ENCODE measurements at regions not wholly inside any gene's neighbourhood (a gene's known extent, or its start where the extent isn't known, plus 50 kb on each side); places are given as distances from the start of the nearest gene placed in this dataset.
A peak's percentile ranks its signal among the peaks of the same experiment; 100 is the strongest.
"Not testable (repeated sequence)": the region's sequence is repeated elsewhere in the genome, so short reads cannot be mapped to it uniquely, and the experiment has no call there.

DNA sequence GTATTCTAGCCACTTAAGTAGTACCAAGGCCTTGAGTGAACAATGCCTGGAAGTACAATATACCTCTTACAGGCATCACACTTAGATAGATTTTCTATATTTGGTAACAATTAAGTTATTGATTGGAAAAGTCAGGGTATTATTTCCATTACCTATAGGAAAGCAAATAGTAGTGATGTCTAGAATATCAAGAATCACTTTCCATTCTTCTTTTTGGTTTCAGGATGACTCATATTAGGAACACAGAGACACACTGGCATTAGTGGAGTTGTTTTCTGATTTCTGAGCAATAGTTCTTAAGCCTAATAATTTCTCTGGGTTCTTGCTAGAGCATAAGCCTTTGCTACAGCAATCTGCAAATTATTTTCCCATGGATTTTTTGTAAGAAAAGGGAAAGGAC is 1640.0 kb upstream of the SEL1L start:
- no peak for ATAC-seq (ENCODE audit: low FRiP score)
- H3K4me1 ChIP-seq (ENCODE audit: control insufficient read depth in 1 of 2, insufficient read depth in 2 of 2, low read length in 2 of 2), result no peaks in the 10 kb centered on the region
- no peaks in the 10 kb centered on the region for H3K27me3 ChIP-seq (ENCODE audit: control insufficient read depth in 1 of 2, insufficient read depth in 2 of 2, low read length in 1 of 2)
- no peak for DNase-seq
- no peaks in the 10 kb centered on the region for H3K9me3 ChIP-seq (ENCODE audit: control insufficient read depth, low read length)
- H3K4me3 ChIP-seq (ENCODE audit: low read length in 2 of 2), result no peak overlapping the region
- no peak overlapping the region for H3K27ac ChIP-seq (ENCODE audit: low read depth in 1 of 2, low read length in 2 of 2)
- intact Hi-C loops (cut with DNase I), result no loop called here
- H3K36me3 ChIP-seq (ENCODE audit: control insufficient read depth in 1 of 2, insufficient read depth in 2 of 2, low read length in 1 of 2), result no peaks in the 10 kb centered on the region

DNA sequence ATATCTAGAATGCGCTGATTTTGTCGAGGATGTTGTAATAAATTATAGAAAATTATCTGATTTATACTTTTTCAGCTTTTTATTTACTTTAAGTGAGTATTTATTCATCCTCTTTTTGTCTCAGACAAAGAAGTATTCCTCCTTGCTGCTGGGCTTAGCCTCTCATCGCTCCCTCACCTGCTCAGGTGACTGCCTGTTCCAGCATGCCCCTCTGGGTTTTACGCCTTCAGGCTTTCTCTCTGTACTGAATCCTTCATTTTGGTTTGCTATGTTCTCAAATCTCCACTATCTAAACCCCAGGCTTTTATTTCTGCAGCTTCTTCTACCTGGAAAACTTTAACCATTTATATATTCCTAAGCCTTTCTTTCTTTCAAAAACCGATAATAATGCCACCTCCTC is 1650.9 kb upstream of the SEL1L start:
- intact Hi-C loops (cut with DNase I), result no loop called here
- Histone ChIP-seq H3K27me3 (ENCODE audit: control insufficient read depth in 1 of 2, insufficient read depth in 2 of 2, low read length in 1 of 2) (no peaks in the 10 kb centered on the region), H3K27ac (ENCODE audit: low read depth in 1 of 2, low read length in 2 of 2) (no peak overlapping the region), H3K9me3 (ENCODE audit: control insufficient read depth, low read length) (no peaks in the 10 kb centered on the region), H3K36me3 (ENCODE audit: control insufficient read depth in 1 of 2, insufficient read depth in 2 of 2, low read length in 1 of 2) (no peaks in the 10 kb centered on the region), H3K4me1 (ENCODE audit: control insufficient read depth in 1 of 2, insufficient read depth in 2 of 2, low read length in 2 of 2) (no peaks in the 10 kb centered on the region), H3K4me3 (ENCODE audit: low read length in 2 of 2) (no peak overlapping the region)
- 93 to 96% methylated on average over 5 of the region's 5 CpGs for WGBS, 2 donors
- DNase-seq (no peak), ATAC-seq (ENCODE audit: low FRiP score) (no peak)

GRCh38 chr14:83188311-83188710 is 1654.7 kb upstream of the SEL1L start:
- intact Hi-C loops (cut with DNase I); ATAC-seq (ENCODE audit: low FRiP score); H3K36me3 ChIP-seq (ENCODE audit: control insufficient read depth in 1 of 2, insufficient read depth in 2 of 2, low read length in 1 of 2): not testable (repeated sequence)

GRCh38 chr14:83196236-83196635 is 1662.6 kb upstream of the SEL1L start:
- H3K27me3 ChIP-seq (ENCODE audit: control insufficient read depth in 1 of 2, insufficient read depth in 2 of 2, low read length in 1 of 2), result no peaks in the 10 kb centered on the region
- H3K4me3 ChIP-seq (ENCODE audit: low read length in 2 of 2), result no peak overlapping the region
- ATAC-seq (ENCODE audit: low FRiP score) (no peak), DNase-seq (no peak)
- peaks cover 2% of the 10 kb centered on the region for H3K9me3 ChIP-seq (ENCODE audit: control insufficient read depth, low read length)
- H3K27ac ChIP-seq (ENCODE audit: low read depth in 1 of 2, low read length in 2 of 2), result no peak overlapping the region
- no peaks in the 10 kb centered on the region for H3K36me3 ChIP-seq (ENCODE audit: control insufficient read depth in 1 of 2, insufficient read depth in 2 of 2, low read length in 1 of 2)
- 73 to 85% methylated on average over 1 of the region's 1 CpG for WGBS, 2 donors
- H3K4me1 ChIP-seq (ENCODE audit: control insufficient read depth in 1 of 2, insufficient read depth in 2 of 2, low read length in 2 of 2), result no peaks in the 10 kb centered on the region
- intact Hi-C loops (cut with DNase I), result no loop called here

More at GRCh38 chr14:83188311-83188710, 1654.7 kb upstream of the SEL1L start:
- DNase-seq; H3K27me3 ChIP-seq (ENCODE audit: control insufficient read depth in 1 of 2, insufficient read depth in 2 of 2, low read length in 1 of 2); H3K27ac ChIP-seq (ENCODE audit: low read depth in 1 of 2, low read length in 2 of 2); H3K4me1 ChIP-seq (ENCODE audit: control insufficient read depth in 1 of 2, insufficient read depth in 2 of 2, low read length in 2 of 2); H3K9me3 ChIP-seq (ENCODE audit: control insufficient read depth, low read length); H3K4me3 ChIP-seq (ENCODE audit: low read length in 2 of 2): not testable (repeated sequence)

- intact Hi-C loops (cut with DNase I), result no loop called here
- no peak for DNase-seq
- no peaks in the 10 kb centered on the region for H3K4me1 ChIP-seq (ENCODE audit: control insufficient read depth in 1 of 2, insufficient read depth in 2 of 2, low read length in 2 of 2)
- WGBS, 2 donors, result 64% methylated on average over 3 of the region's 3 CpGs
- no peak for ATAC-seq (ENCODE audit: low FRiP score)
- no peak overlapping the region for H3K4me3 ChIP-seq (ENCODE audit: low read length in 2 of 2)
- peaks cover 2% of the 10 kb centered on the region for H3K9me3 ChIP-seq (ENCODE audit: control insufficient read depth, low read length)
- no peaks in the 10 kb centered on the region for H3K27me3 ChIP-seq (ENCODE audit: control insufficient read depth in 1 of 2, insufficient read depth in 2 of 2, low read length in 1 of 2)
- H3K36me3 ChIP-seq (ENCODE audit: control insufficient read depth in 1 of 2, insufficient read depth in 2 of 2, low read length in 1 of 2), result no peaks in the 10 kb centered on the region
- no peak overlapping the region for H3K27ac ChIP-seq (ENCODE audit: low read depth in 1 of 2, low read length in 2 of 2)
Observed at GRCh38 chr14:83197271-83197670, 1663.6 kb upstream of the SEL1L start.

DNA sequence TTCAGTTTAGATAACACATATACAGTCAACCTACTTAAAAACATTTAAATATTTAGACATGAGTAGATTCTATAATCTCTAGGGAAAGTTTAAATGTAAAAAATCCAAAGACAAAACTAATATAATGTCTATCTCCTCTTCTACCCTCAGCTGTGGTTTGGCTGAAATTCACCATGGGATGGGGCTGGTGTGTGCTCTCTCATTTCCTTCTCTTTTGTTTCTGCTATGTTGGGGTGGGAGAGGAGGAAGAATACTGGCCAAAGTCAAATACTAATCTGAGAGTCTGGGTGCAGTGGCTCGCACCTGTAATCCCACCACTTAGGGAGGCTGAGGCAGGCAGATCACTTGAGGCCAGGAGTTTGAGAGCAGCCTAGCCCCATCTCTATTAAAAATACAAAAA is 1673.9 kb upstream of the SEL1L start:
- H3K9me3 ChIP-seq (ENCODE audit: control insufficient read depth, low read length), result no peaks in the 10 kb centered on the region
- H3K27ac ChIP-seq (ENCODE audit: low read depth in 1 of 2, low read length in 2 of 2), result no peak overlapping the region
- 100% methylated on average over 1 of the region's 1 CpG for WGBS, 2 donors
- H3K27me3 ChIP-seq (ENCODE audit: control insufficient read depth in 1 of 2, insufficient read depth in 2 of 2, low read length in 1 of 2), result no peaks in the 10 kb centered on the region
- H3K36me3 ChIP-seq (ENCODE audit: control insufficient read depth in 1 of 2, insufficient read depth in 2 of 2, low read length in 1 of 2), result no peaks in the 10 kb centered on the region
- no peaks in the 10 kb centered on the region for H3K4me1 ChIP-seq (ENCODE audit: control insufficient read depth in 1 of 2, insufficient read depth in 2 of 2, low read length in 2 of 2)
- intact Hi-C loops (cut with DNase I), result no loop called here
- no peak for ATAC-seq (ENCODE audit: low FRiP score)
- no peak for DNase-seq
- H3K4me3 ChIP-seq (ENCODE audit: low read length in 2 of 2), result no peak overlapping the region

DNA sequence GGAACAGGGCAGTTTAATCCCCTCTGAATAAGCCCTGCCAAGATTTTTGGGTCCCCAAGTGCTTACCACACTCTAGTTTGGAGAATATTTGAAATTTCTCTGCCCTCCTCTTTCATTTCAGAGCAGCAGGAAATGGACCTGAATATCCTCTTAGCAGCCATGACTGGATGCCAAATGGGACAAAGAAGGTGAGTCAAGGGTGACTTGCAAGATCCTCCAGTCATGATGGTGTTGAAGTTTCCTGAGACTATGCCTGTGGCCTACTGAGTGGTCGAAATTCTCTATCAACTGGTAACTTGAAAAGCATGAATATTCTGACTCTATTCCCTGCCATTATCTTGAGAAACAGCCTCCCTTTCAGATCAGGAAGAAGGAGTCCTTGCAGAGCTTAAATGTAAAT is 1674.7 kb upstream of the SEL1L start:
- no peaks in the 10 kb centered on the region for H3K9me3 ChIP-seq (ENCODE audit: control insufficient read depth, low read length)
- DNase-seq (no peak), ATAC-seq (ENCODE audit: low FRiP score) (no peak)
- H3K4me1 ChIP-seq (ENCODE audit: control insufficient read depth in 1 of 2, insufficient read depth in 2 of 2, low read length in 2 of 2), result no peaks in the 10 kb centered on the region
- 88 to 92% methylated on average over 1 of the region's 1 CpG for WGBS, 2 donors
- intact Hi-C loops (cut with DNase I), result no loop called here
- no peak overlapping the region for H3K27ac ChIP-seq (ENCODE audit: low read depth in 1 of 2, low read length in 2 of 2)
- H3K4me3 ChIP-seq (ENCODE audit: low read length in 2 of 2), result no peak overlapping the region
- no peaks in the 10 kb centered on the region for H3K27me3 ChIP-seq (ENCODE audit: control insufficient read depth in 1 of 2, insufficient read depth in 2 of 2, low read length in 1 of 2)
- no peaks in the 10 kb centered on the region for H3K36me3 ChIP-seq (ENCODE audit: control insufficient read depth in 1 of 2, insufficient read depth in 2 of 2, low read length in 1 of 2)

DNA sequence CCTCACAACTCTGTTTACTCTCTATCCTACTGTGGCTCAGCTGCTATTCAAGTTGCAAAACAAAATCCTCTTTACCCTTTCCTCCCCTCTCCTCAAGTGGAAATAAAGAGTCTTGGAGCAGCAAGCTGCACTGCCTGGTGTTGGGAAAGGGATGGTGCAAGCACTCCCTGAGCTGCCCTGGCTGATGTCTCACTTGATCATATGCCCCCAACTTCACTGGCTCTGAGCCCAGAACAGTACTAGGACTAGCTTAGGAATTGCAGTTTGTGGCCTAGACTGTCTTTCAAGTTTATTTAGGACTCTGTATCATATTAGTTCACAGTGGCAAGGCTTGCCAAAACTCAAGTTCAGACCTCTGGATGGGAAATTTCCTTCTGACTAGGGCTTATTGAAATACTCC is 1683.8 kb upstream of the SEL1L start:
- no peaks in the 10 kb centered on the region for H3K9me3 ChIP-seq (ENCODE audit: control insufficient read depth, low read length)
- H3K27ac ChIP-seq (ENCODE audit: low read depth in 1 of 2, low read length in 2 of 2), result no peak overlapping the region
- no peaks in the 10 kb centered on the region for H3K36me3 ChIP-seq (ENCODE audit: control insufficient read depth in 1 of 2, insufficient read depth in 2 of 2, low read length in 1 of 2)
- H3K4me1 ChIP-seq (ENCODE audit: control insufficient read depth in 1 of 2, insufficient read depth in 2 of 2, low read length in 2 of 2), result no peaks in the 10 kb centered on the region
- H3K27me3 ChIP-seq (ENCODE audit: control insufficient read depth in 1 of 2, insufficient read depth in 2 of 2, low read length in 1 of 2), result no peaks in the 10 kb centered on the region
- ATAC-seq (ENCODE audit: low FRiP score) (peak; percentile 59), DNase-seq (peak in 1 of 2 donors; percentile 55)
- intact Hi-C loops (cut with DNase I), result no loop called here
- no peak overlapping the region for H3K4me3 ChIP-seq (ENCODE audit: low read length in 2 of 2)

DNA sequence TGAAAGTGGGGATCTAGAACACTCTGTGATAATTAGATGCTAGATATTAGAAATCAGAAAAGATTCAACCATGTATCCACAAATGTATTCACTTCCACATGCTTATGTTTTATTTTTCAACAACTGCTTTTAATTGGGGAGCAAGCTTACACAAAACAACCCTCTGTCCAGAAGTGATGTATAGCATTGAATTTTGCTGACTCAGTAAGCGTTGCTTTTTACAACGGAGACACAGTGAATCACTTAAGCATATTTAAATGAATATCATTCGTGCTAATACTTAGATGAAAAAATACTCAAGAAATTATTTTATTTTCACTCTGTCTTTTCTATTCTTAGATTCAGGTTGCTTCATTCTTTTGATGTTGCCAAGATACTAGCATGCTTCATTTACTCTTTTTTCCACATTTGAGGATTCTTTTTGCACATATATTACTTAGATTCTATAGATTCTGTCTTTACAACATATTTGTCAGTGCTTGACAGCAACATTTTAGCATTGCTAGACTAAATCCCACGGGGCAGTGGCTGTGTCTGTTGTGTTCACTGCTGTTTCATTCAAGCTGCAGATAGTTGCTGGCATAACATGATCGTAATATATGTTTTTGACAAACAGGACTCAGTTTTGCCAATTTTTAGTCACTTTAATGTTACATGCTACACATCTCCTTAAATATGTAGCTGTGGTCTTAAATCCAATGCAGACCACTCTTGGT is 1714.4 kb upstream of the SEL1L start:
- peaks cover 2% of the 10 kb centered on the region for H3K9me3 ChIP-seq (ENCODE audit: control insufficient read depth, low read length)
- DNase-seq (no peak), ATAC-seq (ENCODE audit: low FRiP score) (no peak)
- no peak overlapping the region for H3K27ac ChIP-seq (ENCODE audit: low read depth in 1 of 2, low read length in 2 of 2)
- H3K36me3 ChIP-seq (ENCODE audit: control insufficient read depth in 1 of 2, insufficient read depth in 2 of 2, low read length in 1 of 2), result no peaks in the 10 kb centered on the region
- intact Hi-C loops (cut with DNase I), result no loop called here
- 83% methylated on average over 5 of the region's 5 CpGs for WGBS, 2 donors
- H3K27me3 ChIP-seq (ENCODE audit: control insufficient read depth in 1 of 2, insufficient read depth in 2 of 2, low read length in 1 of 2), result no peaks in the 10 kb centered on the region
- H3K4me3 ChIP-seq (ENCODE audit: low read length in 2 of 2), result no peak overlapping the region
- H3K4me1 ChIP-seq (ENCODE audit: control insufficient read depth in 1 of 2, insufficient read depth in 2 of 2, low read length in 2 of 2), result no peaks in the 10 kb centered on the region

Data from aorta (tissue), 5 donors.